GM12878 (cell line): ENCODE measurements at regions not wholly inside any gene's neighbourhood (a gene's known extent, or its start where the extent isn't known, plus 50 kb on each side); places are given as distances from the start of the nearest gene placed in this dataset.

Source experiments
- ATAC-seq: fragments of 200-7000 bp; cut with Tn5 transposase; 3 replicates; pipeline ENCODE4 v1.9.1; 2020; ENCODE audit warnings: mild to moderate bottlenecking, moderate library complexity
- BruUV-seq: library from RNA; stranded (reverse); fragments of 400-500 nt; replicated peaks from 2 replicates; lab custom pipeline; 2021; lab: Mats Ljungman, UMichigan
- CTCF ChIA-PET: fragments of 300-600 bp; sonication (Branson Sonifier 250); formaldehyde crosslinking; extraction: SDS; loops from one replicate; lab custom pipeline; 2021; ENCODE audit warnings: inconsistent platforms; lab: Yijun Ruan, JAX
- POLR2A ChIA-PET: fragments of 350-600 bp; formaldehyde crosslinking; extraction: SDS; loops from one replicate; lab custom pipeline; 2021; ENCODE audit warnings: inconsistent platforms; lab: Charles Lee
- RAD21 ChIA-PET: fragments of 300-600 bp; sonication (Branson Sonifier 250); formaldehyde crosslinking; loops from one replicate; lab custom pipeline; 2023; ENCODE audit warnings: antibody characterized with exemption; ENCODE audit not compliant: unreplicated experiment; lab: Charles Lee
- SMC1A ChIA-PET: fragments of 300-600 bp; sonication (Branson Sonifier 250); formaldehyde crosslinking; loops from one replicate; lab custom pipeline; 2023; ENCODE audit not compliant: unreplicated experiment, uncharacterized antibody; lab: Charles Lee
- DNase-seq: peaks from one replicate; pipeline ENCODE4 v3.0.0-alpha.2; 2011; ENCODE audit warnings: low read depth, low spot score
- FAIRE-seq: peaks from 3 replicates; lab custom pipeline; 2011; peaks lifted over from hg19 to GRCh38; lab: Jason Lieb, UNC
- H2AFZ ChIP-seq: 2 replicates; pipeline ENCODE4 v1.6.0; 2011; ENCODE audit warnings: low read depth, low read length, control low read depth; ENCODE audit not compliant: control insufficient read depth
- H3K27ac ChIP-seq: 2 replicates; pipeline ENCODE4 v1.5.1; 2011; ENCODE audit warnings: control low read depth; ENCODE audit not compliant: control insufficient read depth, insufficient read depth
- H3K27me3 ChIP-seq, 2 experiments: replicated peaks in 1 of 2; 2 replicates each; pipeline versions ENCODE4 v1.6.0 to v1.6.1; 2011; ENCODE audit warnings: low read length in 1 of 2; ENCODE audit not compliant: control insufficient read depth in 2 of 2, insufficient read depth in 2 of 2
- H3K36me3 ChIP-seq, 2 experiments: 2 replicates each; pipeline ENCODE4 v1.5.1; 2011; ENCODE audit warnings: low read length in 1 of 2; ENCODE audit not compliant: control insufficient read depth in 2 of 2, insufficient read depth in 2 of 2
- H3K4me1 ChIP-seq: 2 replicates; pipeline ENCODE4 v1.6.1; 2011; ENCODE audit warnings: mild to moderate bottlenecking, low read length, moderate library complexity, mixed read lengths; ENCODE audit not compliant: control insufficient read depth, insufficient read depth
- H3K4me2 ChIP-seq: 2 replicates; pipeline ENCODE4 v1.6.0; 2011; ENCODE audit warnings: control low read depth; ENCODE audit not compliant: control insufficient read depth, insufficient read depth
- H3K4me3 ChIP-seq: fragments of 200-600 bp; sonication (generic); 2 replicates; pipeline ENCODE4 v1.5.1; 2016
- H3K79me2 ChIP-seq: 2 replicates; pipeline ENCODE4 v1.6.0; 2011; ENCODE audit warnings: low read length; ENCODE audit not compliant: control insufficient read depth, insufficient read depth
- H3K9ac ChIP-seq: 2 replicates; pipeline ENCODE4 v1.8.0; 2011; ENCODE audit warnings: low read length, control low read depth, mixed read lengths; ENCODE audit not compliant: control insufficient read depth, insufficient read depth
- H3K9me3 ChIP-seq: replicated peaks from 3 replicates; pipeline ENCODE4 v1.5.1; 2011; ENCODE audit warnings: mild to moderate bottlenecking, low read length; ENCODE audit not compliant: control insufficient read depth, insufficient read depth
- H4K20me1 ChIP-seq: 2 replicates; pipeline ENCODE4 v1.6.0; 2011; ENCODE audit not compliant: control insufficient read depth, insufficient read depth
- CEBPB ChIP-seq, 2 experiments: fragments of 150-350 bp in 1 of 2; IDR thresholded peaks; 2 replicates each; pipeline ENCODE4 v1.6.1; 2012 to 2014; ENCODE audit warnings: low read depth in 2 of 2, low read length in 2 of 2, borderline replicate concordance in 1 of 2, inconsistent platforms in 1 of 2
- ELK1 ChIP-seq: IDR thresholded peaks from 2 replicates; pipeline ENCODE4 v1.6.1; 2012; ENCODE audit warnings: low read depth, low read length, improper control_type of control experiment
- GABPA ChIP-seq: IDR thresholded peaks from 2 replicates; pipeline ENCODE4 v1.6.1; 2014; ENCODE audit warnings: antibody characterized with exemption, low read depth, mild to moderate bottlenecking, inconsistent platforms
- IKZF1 ChIP-seq: fragments of 450-650 bp; conservative IDR thresholded peaks from 2 replicates; pipeline ENCODE4 v1.6.1; 2017; ENCODE audit warnings: antibody characterized with exemption, mild to moderate bottlenecking
- IRF5 ChIP-seq: fragments of 450-650 bp; IDR thresholded peaks from 2 replicates; pipeline ENCODE4 v1.6.1; 2017; ENCODE audit warnings: borderline replicate concordance
- LARP7 ChIP-seq: fragments of 450-650 bp; IDR thresholded peaks from 2 replicates; pipeline ENCODE4 v1.6.1; 2017; ENCODE audit warnings: mild to moderate bottlenecking
- NR2C1 ChIP-seq: fragments of 450-650 bp; IDR thresholded peaks from 2 replicates; pipeline ENCODE4 v1.6.1; 2017; ENCODE audit warnings: antibody characterized with exemption, mild to moderate bottlenecking, moderate library complexity
- NR2F1 ChIP-seq: fragments of 450-650 bp; conservative IDR thresholded peaks from 2 replicates; pipeline ENCODE4 v1.6.1; 2017; ENCODE audit warnings: mild to moderate bottlenecking
- SKIL ChIP-seq: fragments of 450-650 bp; IDR thresholded peaks from 2 replicates; pipeline ENCODE4 v1.6.1; 2017; ENCODE audit warnings: mild to moderate bottlenecking, low read depth, inconsistent platforms; ENCODE audit not compliant: poor library complexity, severe bottlenecking
- SMAD1 ChIP-seq: fragments of 450-650 bp; IDR thresholded peaks from 2 replicates; pipeline ENCODE4 v1.6.1; 2018; ENCODE audit warnings: mild to moderate bottlenecking, low read depth; ENCODE audit not compliant: partially characterized antibody
- SMAD5 ChIP-seq: IDR thresholded peaks from 2 replicates; pipeline ENCODE4 v1.6.1; 2016; ENCODE audit warnings: antibody characterized with exemption, low read depth
- SMARCA5 ChIP-seq: fragments of 450-650 bp; IDR thresholded peaks from 2 replicates; pipeline ENCODE4 v1.6.1; 2017; ENCODE audit warnings: mild to moderate bottlenecking
- SPI1 ChIP-seq: IDR thresholded peaks from 2 replicates; pipeline ENCODE4 v1.6.1; 2011; ENCODE audit warnings: low read depth, mild to moderate bottlenecking, low read length, moderate library complexity, borderline replicate concordance; ENCODE audit not compliant: insufficient read depth
- WGBS: methylation state at CpG from one replicate; pipeline ENCODE4 v1.1.6; 2016; ENCODE audit warnings: low lambda C conversion rate; ENCODE audit not compliant: insufficient replicate concordance, insufficient coverage; ENCODE audit errors: missing lambda C conversion rate; 5-methylcytosine and 5-hydroxymethylcytosine counted together
- in situ Hi-C: fragments of 300-500 bp; cut with MboI; formaldehyde crosslinking; loops from 9 replicates; pipeline ENCODE4 v1.14.3; 2018; ENCODE audit warnings: mixed read lengths
- intact Hi-C: fragments of 100-400 bp; cut with micrococcal nuclease; formaldehyde crosslinking; loops from one replicate; pipeline ENCODE4 v1.14.2; 2022; ENCODE audit not compliant: unreplicated experiment

- TF ChIP-seq LARP7, result no peak
- no peak for TF ChIP-seq IRF5
- TF ChIP-seq IKZF1, result no peak
- TF ChIP-seq SMAD5, result no peak
- no peak for TF ChIP-seq ELK1
Observed at GRCh38 chr9:38281917-38282316, 110.6 kb upstream of the ALDH1B1 start (continued).

- Histone ChIP-seq H2AFZ (no peak overlapping the region), H3K36me3 (no peaks in the 10 kb centered on the region), H4K20me1 (no peaks in the 10 kb centered on the region), H3K27ac (no peak overlapping the region), H3K79me2 (no peaks in the 10 kb centered on the region), H3K4me3 (no peak overlapping the region), H3K27me3 (peaks cover 0 to 4% of the 10 kb centered on the region in 2 experiments; a peak in 2 of 4 replicates), H3K9ac (no peak overlapping the region), H3K4me2 (no peak overlapping the region)
- ChIA-PET SMC1A (interaction anchor here (1.0 kb wide), 1 partner anchor 39 kb away, joined by 3 read pairs; no protein-coding TSS in a partner anchor), CTCF (no interaction called here), POLR2A (no interaction called here)
- WGBS, result 13% methylated on average over 4 of the region's 4 CpGs
- intact Hi-C loops (no loop called here), in situ Hi-C loops (no loop called here)
- TF ChIP-seq NR2C1, result no peak
- TF ChIP-seq SPI1, result no peak
- TF ChIP-seq SKIL, result no peak
- TF ChIP-seq CEBPB (IDR thresholded peaks at IDR 0.05; ENCODE audit: borderline replicate concordance in 1 of 2, low read depth in 2 of 2, low read length in 2 of 2), result no peak
- TF ChIP-seq SMAD1, result no peak
- TF ChIP-seq NR2F1, result no peak
- no peak for TF ChIP-seq GABPA
- TF ChIP-seq SMARCA5, result no peak
- TF ChIP-seq, all 136 proteins: peak for 0
- H3K9me3 ChIP-seq, result no peaks in the 10 kb centered on the region
- DNase-seq (no peak), ATAC-seq (no peak), FAIRE-seq (no peak)
- H3K4me1 ChIP-seq, result no peaks in the 10 kb centered on the region
- BruUV-seq, result no TSS peak
- RAD21 ChIA-PET, result no interaction called here
Observed at GRCh38 chr9:38281196-38281595, 111.3 kb upstream of the ALDH1B1 start.
